22Rv1 (cell line): ENCODE measurements at regions not wholly inside any gene's neighbourhood (a gene's known extent, or its start where the extent isn't known, plus 50 kb on each side); places are given as distances from the start of the nearest gene placed in this dataset.

ENCODE experiments used
- CTCF ChIP-seq: fragments of 450-650 bp; IDR thresholded peaks from 2 replicates; pipeline ENCODE4 v1.5.1; 2017; ENCODE audit warnings: mild to moderate bottlenecking
- ZFX ChIP-seq: fragments of 450-650 bp; IDR thresholded peaks from 2 replicates; pipeline ENCODE4 v1.6.1; 2017; ENCODE audit warnings: antibody characterized with exemption, borderline replicate concordance

GRCh38 chr2:106954304-106954703 lies 68.3 kb upstream of the ST6GAL2 start:
- no peak for TF ChIP-seq CTCF
- no peak for TF ChIP-seq ZFX
